ENCODE measurements at regions not wholly inside any gene's neighbourhood (a gene's known extent, or its start where the extent isn't known, plus 50 kb on each side); places are given as distances from the start of the nearest gene placed in this dataset.
"Not testable (repeated sequence)": the region's sequence is repeated elsewhere in the genome, so short reads cannot be mapped to it uniquely, and the experiment has no call there.

- no peak for TF ChIP-seq CTCF (IDR thresholded peaks at IDR 0.05; ENCODE audit: insufficient read depth, missing control alignments)
- DNase-seq (ENCODE audit: insufficient read length, low spot score) (no peak), FAIRE-seq (no peak)
These were observed 58.3 kb upstream of the ANKRD10 start for GRCh38 chr13:110973007-110973700.

DNA sequence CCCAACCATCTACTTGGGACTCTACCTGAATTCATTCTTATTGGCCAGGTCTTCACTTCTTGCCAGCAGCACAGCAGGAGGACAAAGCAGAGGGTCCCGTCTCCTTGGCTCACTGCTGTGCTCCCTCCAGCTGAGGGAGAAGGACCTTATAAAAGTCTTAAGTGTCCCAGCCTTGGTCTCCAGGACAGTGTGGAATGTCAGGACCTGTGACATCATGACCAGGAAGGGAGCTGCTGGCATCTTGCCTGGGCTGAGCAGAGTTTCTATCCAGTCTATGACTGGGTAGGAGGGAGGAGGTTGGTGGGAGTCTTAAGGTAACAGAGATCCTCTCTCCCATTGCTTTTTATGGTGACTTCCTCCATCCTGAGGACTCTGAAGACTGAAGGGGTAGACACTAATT lies 56.6 kb upstream of the ANKRD10 start:
- TF ChIP-seq CTCF (IDR thresholded peaks at IDR 0.05; ENCODE audit: insufficient read depth, missing control alignments): no peak
- DNase-seq (ENCODE audit: insufficient read length, low spot score) (no peak), FAIRE-seq (no peak)

- FAIRE-seq; DNase-seq (ENCODE audit: insufficient read length, low spot score): not testable (repeated sequence)
These were observed 52.4 kb upstream of the ANKRD10 start for GRCh38 chr13:110967156-110967855.

GRCh38 chr13:110965755-110966134 lies 50.9 kb upstream of the ANKRD10 start:
- no peak for FAIRE-seq

GRCh38 chr13:110965038-110965754 lies 50.3 kb upstream of the ANKRD10 start:
- no peak for TF ChIP-seq CTCF (IDR thresholded peaks at IDR 0.05; ENCODE audit: insufficient read depth, missing control alignments)
- FAIRE-seq (no peak), DNase-seq (ENCODE audit: insufficient read length, low spot score) (no peak)

More at GRCh38 chr13:110965755-110966134, 50.9 kb upstream of the ANKRD10 start:
- DNase-seq (ENCODE audit: insufficient read length, low spot score): no peak
- no peak for TF ChIP-seq CTCF (IDR thresholded peaks at IDR 0.05; ENCODE audit: insufficient read depth, missing control alignments)
